Coronary artery (tissue), 2 donors: ENCODE measurements at regions not wholly inside any gene's neighbourhood (a gene's known extent, or its start where the extent isn't known, plus 50 kb on each side); places are given as distances from the start of the nearest gene placed in this dataset.

Experiments
- DNase-seq: peaks from one replicate; pipeline ENCODE4 v3.0.0-alpha.2; 2017; ENCODE audit warnings: low spot score
- H3K27ac ChIP-seq, 2 donors: fragments of 200-600 bp; sonication (generic); one replicate each; pipeline ENCODE4 v1.5.1; 2016 to 2019
- H3K4me3 ChIP-seq: fragments of 200-600 bp; sonication (generic); 2 replicates; pipeline ENCODE4 v1.5.1; 2016; ENCODE audit warnings: mild to moderate bottlenecking, moderate library complexity
- CTCF ChIP-seq: fragments of 200-600 bp; sonication (generic); IDR thresholded peaks from one replicate; pipeline ENCODE4 v1.5.1; 2019; ENCODE audit warnings: antibody characterized with exemption

- DNase-seq, result no peak
- Histone ChIP-seq H3K4me3 (no peak overlapping the region), H3K27ac (no peak overlapping the region)
- no peak for TF ChIP-seq CTCF
These were observed 934.3 kb upstream of the SLIT2 start for GRCh38 chr4:19317377-19317776.

- no peak overlapping the region for H3K27ac ChIP-seq
- no peak for DNase-seq
- no peak for TF ChIP-seq CTCF
- no peak overlapping the region for H3K4me3 ChIP-seq
These were observed 937.6 kb upstream of the SLIT2 start for GRCh38 chr4:19314116-19314515.

GRCh38 chr4:19309378-19309777, 942.3 kb upstream of the SLIT2 start:
- no peak overlapping the region for H3K4me3 ChIP-seq
- H3K27ac ChIP-seq, result no peak overlapping the region
- no peak for TF ChIP-seq CTCF
- no peak for DNase-seq

- Histone ChIP-seq H3K4me3 (no peak overlapping the region), H3K27ac (no peak overlapping the region)
- no peak for TF ChIP-seq CTCF
- DNase-seq, result no peak
These were observed 947.7 kb upstream of the SLIT2 start for GRCh38 chr4:19304028-19304427.

- TF ChIP-seq CTCF, result no peak
These were observed 950.2 kb upstream of the SLIT2 start for GRCh38 chr4:19301527-19301926.

GRCh38 chr4:19300213-19300612, 951.5 kb upstream of the SLIT2 start:
- no peak for TF ChIP-seq CTCF
- Histone ChIP-seq H3K4me3 (no peak overlapping the region), H3K27ac (no peak overlapping the region)
- DNase-seq, result no peak

More at GRCh38 chr4:19301527-19301926, 950.2 kb upstream of the SLIT2 start:
- Histone ChIP-seq H3K27ac (no peak overlapping the region), H3K4me3 (no peak overlapping the region)
- no peak for DNase-seq

GRCh38 chr4:19298998-19299397, 952.7 kb upstream of the SLIT2 start:
- H3K4me3 ChIP-seq, result no peak overlapping the region
- TF ChIP-seq CTCF, result no peak
- no peak overlapping the region for H3K27ac ChIP-seq
- no peak for DNase-seq
